HepG2 (cell line): ENCODE measurements at regions not wholly inside any gene's neighbourhood (a gene's known extent, or its start where the extent isn't known, plus 50 kb on each side); places are given as distances from the start of the nearest gene placed in this dataset.

Source experiments
- ATAC-seq: fragments of 200-7000 bp; cut with Tn5 transposase; 3 replicates; pipeline ENCODE4 v1.9.1; 2020; ENCODE audit warnings: mild to moderate bottlenecking, moderate library complexity
- BruUV-seq: library from RNA; stranded (reverse); fragments of 400-500 nt; replicated peaks from 2 replicates; lab custom pipeline; 2021; lab: Mats Ljungman, UMichigan
- CTCF ChIA-PET: fragments of 300-600 bp; formaldehyde crosslinking; extraction: SDS; loops from one replicate; lab custom pipeline; 2021; ENCODE audit warnings: low total read pairs, inconsistent platforms, low intra/inter-chr PET ratio; lab: Yijun Ruan, JAX
- POLR2A ChIA-PET: fragments of 350-600 bp; sonication (Branson Sonifier 250); formaldehyde crosslinking; loops from one replicate; lab custom pipeline; 2020; ENCODE audit warnings: antibody characterized with exemption, inconsistent platforms; lab: Yijun Ruan, JAX
- DNase-seq: peaks from one replicate; pipeline ENCODE4 v3.0.0-alpha.2; 2015; ENCODE audit warnings: low spot score
- FAIRE-seq: peaks from 3 replicates; lab custom pipeline; 2011; peaks lifted over from hg19 to GRCh38; lab: Jason Lieb, UNC
- H2AFZ ChIP-seq: one replicate; pipeline ENCODE4 v1.6.1; 2011; ENCODE audit warnings: low read length, inconsistent platforms
- H3K27ac ChIP-seq: fragments of 300-600 bp; 3 replicates; pipeline ENCODE4 v1.8.0; 2011; ENCODE audit warnings: mixed run types, mild to moderate bottlenecking, mixed read lengths, low read length, inconsistent platforms; ENCODE audit not compliant: insufficient read depth; ENCODE audit errors: extremely low read length
- H3K27me3 ChIP-seq, 2 experiments: fragments of 200-600 bp in 1 of 2; 2 replicates in 1 of 2; 3 replicates in 1 of 2; pipeline versions ENCODE4 v1.6.0 to v1.8.0; 2011; ENCODE audit warnings: low read length in 2 of 2, mild to moderate bottlenecking in 2 of 2, moderate library complexity in 2 of 2, inconsistent platforms in 1 of 2; ENCODE audit not compliant: insufficient read depth in 2 of 2, control insufficient read depth in 1 of 2
- H3K36me3 ChIP-seq, 2 experiments: fragments of 200-600 bp in 1 of 2; replicated peaks in 1 of 2; 2 replicates in 1 of 2; 3 replicates in 1 of 2; pipeline versions ENCODE4 v1.5.1 to v1.8.0; 2011; ENCODE audit warnings: low read length in 2 of 2, inconsistent platforms in 1 of 2; ENCODE audit not compliant: insufficient read depth in 2 of 2, control insufficient read depth in 1 of 2
- H3K4me1 ChIP-seq: 2 replicates; pipeline ENCODE4 v1.5.1; 2012; ENCODE audit warnings: low read length, inconsistent platforms; ENCODE audit not compliant: insufficient read depth
- H3K4me2 ChIP-seq: 2 replicates; pipeline ENCODE4 v1.6.0; 2011; ENCODE audit warnings: low read depth, low read length, inconsistent platforms
- H3K4me3 ChIP-seq, 3 experiments: fragments of 200-600 bp in 1 of 3; sonication (generic), shearing (Covaris generic) in 1 of 3; replicated peaks in 1 of 3; 2 replicates each; pipeline ENCODE4 v1.5.1; 2011 to 2016; ENCODE audit warnings: low read length in 3 of 3, inconsistent platforms in 2 of 3, low read depth in 2 of 3, mild to moderate bottlenecking in 2 of 3, control low read depth in 1 of 3, mixed read lengths in 1 of 3; ENCODE audit not compliant: insufficient read depth in 1 of 3
- H3K79me2 ChIP-seq: one replicate; pipeline ENCODE4 v1.6.1; 2011; ENCODE audit warnings: low read length, inconsistent platforms; ENCODE audit not compliant: insufficient read depth
- H3K9ac ChIP-seq: 2 replicates; pipeline ENCODE4 v1.6.0; 2011; ENCODE audit warnings: mild to moderate bottlenecking, low read depth, low read length, inconsistent platforms; ENCODE audit not compliant: insufficient read depth
- H3K9me3 ChIP-seq: 2 replicates; pipeline ENCODE4 v1.5.1; 2012; ENCODE audit warnings: mild to moderate bottlenecking, low read length
- H4K20me1 ChIP-seq: 2 replicates; pipeline ENCODE4 v1.6.0; 2011; ENCODE audit warnings: inconsistent platforms, mild to moderate bottlenecking, low read length, moderate library complexity; ENCODE audit not compliant: insufficient read depth
- KAT2B ChIP-seq: fragments of 150-350 bp; IDR thresholded peaks from 2 replicates; pipeline ENCODE4 v1.6.1; 2014; ENCODE audit warnings: low read depth, low read length, borderline replicate concordance
- LCORL ChIP-seq, 2 experiments: fragments of 450-650 bp in 1 of 2; sonication (generic) in 1 of 2; formaldehyde crosslinking in 1 of 2; IDR thresholded peaks; 2 replicates each; pipeline versions ENCODE4 v1.5.0 to v1.6.1; 2017 to 2020; ENCODE audit warnings: antibody characterized with exemption in 1 of 2, missing genetic modification reagents in 1 of 2
- NPAS2 ChIP-seq: sonication (generic); formaldehyde crosslinking; IDR thresholded peaks from 2 replicates; pipeline ENCODE4 v1.8.0; 2022; ENCODE audit warnings: mild to moderate bottlenecking, missing genetic modification reagents, borderline replicate concordance
- RBM39 ChIP-seq: fragments of 200-400 bp; formaldehyde crosslinking; IDR thresholded peaks from one replicate; pipeline ENCODE4 v1.6.1; 2018; ENCODE audit warnings: antibody characterized with exemption, mild to moderate bottlenecking, low read depth, low read length; ENCODE audit not compliant: poor library complexity, severe bottlenecking
- ZMYM3 ChIP-seq: sonication (generic); formaldehyde crosslinking; IDR thresholded peaks from 2 replicates; pipeline ENCODE4 v1.5.1; 2020; ENCODE audit warnings: mild to moderate bottlenecking, missing genetic modification reagents
- ZNF263 ChIP-seq: sonication (generic); formaldehyde crosslinking; IDR thresholded peaks from 2 replicates; pipeline ENCODE4 v1.4.0; 2020; ENCODE audit warnings: missing genetic modification reagents
- ZNF652 ChIP-seq: IDR thresholded peaks from 2 replicates; pipeline ENCODE4 v1.6.1; 2016; ENCODE audit warnings: low read depth, borderline replicate concordance
- ZNF883 ChIP-seq: sonication (generic); formaldehyde crosslinking; IDR thresholded peaks from 2 replicates; pipeline ENCODE4 v1.5.1; 2020; ENCODE audit warnings: mild to moderate bottlenecking, missing genetic modification reagents; ENCODE audit errors: not compliant biosample characterization
- WGBS: methylation state at CpG from one replicate; pipeline ENCODE4 v1.1.6; 2017; ENCODE audit warnings: low lambda C conversion rate; 5-methylcytosine and 5-hydroxymethylcytosine counted together
- in situ Hi-C: cut with HindIII; loops from 2 replicates; pipeline ENCODE4 v1.10.0; 2017; ENCODE audit warnings: low pct_unique_long_range_greater_than_20kb; ENCODE audit not compliant: extremely low pct_ligation_motif_present
- intact Hi-C: fragments of 100-400 bp; cut with micrococcal nuclease; formaldehyde crosslinking; loops from one replicate; pipeline ENCODE4 v1.10.0; 2022; ENCODE audit not compliant: unreplicated experiment
- TF ChIP-seq, protein P1 (sequence below), 2 experiments: sonication (generic) in 1 of 2; formaldehyde crosslinking in 1 of 2; IDR thresholded peaks; 2 replicates each; pipeline versions ENCODE4 v1.4.0 to v1.6.1; 2016 to 2020; ENCODE audit warnings: borderline replicate concordance in 1 of 2, low read depth in 1 of 2, mild to moderate bottlenecking in 1 of 2, missing genetic modification reagents in 1 of 2
- TF ChIP-seq, protein P2 (sequence below): IDR thresholded peaks from 2 replicates; pipeline ENCODE4 v1.6.1; 2016; ENCODE audit warnings: missing compliant biosample characterization, missing genetic modification reagents, borderline replicate concordance
- TF ChIP-seq, protein P3 (sequence below): sonication (generic); formaldehyde crosslinking; IDR thresholded peaks from 2 replicates; pipeline ENCODE4 v1.9.0; 2021; ENCODE audit warnings: mild to moderate bottlenecking, missing genetic modification reagents

DNA sequence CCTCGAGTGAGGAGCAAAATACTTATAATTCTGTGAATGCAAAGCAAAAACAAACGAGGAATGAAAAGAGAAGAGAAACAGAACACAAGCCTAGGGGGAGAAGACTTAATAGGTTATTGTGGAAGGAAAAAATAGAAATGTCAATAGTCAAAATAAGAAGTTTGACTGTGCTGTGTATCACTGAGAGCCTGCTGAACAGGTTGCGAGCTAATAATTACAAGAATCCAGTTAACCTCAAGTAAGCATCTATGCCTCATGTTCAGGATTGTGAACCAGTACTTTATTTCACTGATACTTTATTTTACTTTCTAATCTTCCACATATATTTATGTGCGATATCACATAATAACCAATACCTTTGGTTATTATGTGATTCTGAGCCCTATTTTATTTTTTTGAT lies 316.7 kb downstream of the OTUD1 start:
- DNase-seq, result no peak
- in situ Hi-C loops (no loop called here), intact Hi-C loops (no loop called here)
- Histone ChIP-seq H3K27me3 (no peaks in the 10 kb centered on the region), H3K4me1 (no peaks in the 10 kb centered on the region), H3K36me3 (no peaks in the 10 kb centered on the region), H4K20me1 (no peaks in the 10 kb centered on the region), H3K4me2 (no peak overlapping the region), H3K27ac (no peak overlapping the region), H3K79me2 (no peaks in the 10 kb centered on the region), H3K4me3 (no peak overlapping the region), H3K9ac (no peak overlapping the region), H3K9me3 (no peaks in the 10 kb centered on the region), H2AFZ (no peak overlapping the region)
- ChIA-PET POLR2A (no interaction called here), CTCF (no interaction called here)
- 14% methylated on average over 4 of the region's 4 CpGs for WGBS
- ATAC-seq, result no peak
- BruUV-seq, result no TSS peak
- FAIRE-seq, result no peak
- no peak for TF ChIP-seq ZNF883 (CRISPR knock-in tag)
- no peak for TF ChIP-seq LCORL (IDR thresholded peaks at IDR 0.05)
- TF ChIP-seq LCORL (CRISPR knock-in tag; IDR thresholded peaks at IDR 0.05), result no peak
- TF ChIP-seq, protein P1, sequence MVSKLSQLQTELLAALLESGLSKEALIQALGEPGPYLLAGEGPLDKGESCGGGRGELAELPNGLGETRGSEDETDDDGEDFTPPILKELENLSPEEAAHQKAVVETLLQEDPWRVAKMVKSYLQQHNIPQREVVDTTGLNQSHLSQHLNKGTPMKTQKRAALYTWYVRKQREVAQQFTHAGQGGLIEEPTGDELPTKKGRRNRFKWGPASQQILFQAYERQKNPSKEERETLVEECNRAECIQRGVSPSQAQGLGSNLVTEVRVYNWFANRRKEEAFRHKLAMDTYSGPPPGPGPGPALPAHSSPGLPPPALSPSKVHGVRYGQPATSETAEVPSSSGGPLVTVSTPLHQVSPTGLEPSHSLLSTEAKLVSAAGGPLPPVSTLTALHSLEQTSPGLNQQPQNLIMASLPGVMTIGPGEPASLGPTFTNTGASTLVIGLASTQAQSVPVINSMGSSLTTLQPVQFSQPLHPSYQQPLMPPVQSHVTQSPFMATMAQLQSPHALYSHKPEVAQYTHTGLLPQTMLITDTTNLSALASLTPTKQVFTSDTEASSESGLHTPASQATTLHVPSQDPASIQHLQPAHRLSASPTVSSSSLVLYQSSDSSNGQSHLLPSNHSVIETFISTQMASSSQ (IDR thresholded peaks at IDR 0.05; ENCODE audit: low read depth), result no peak
- TF ChIP-seq, protein P1 (CRISPR knock-in tag; IDR thresholded peaks at IDR 0.05; ENCODE audit: borderline replicate concordance), result no peak
- no peak for TF ChIP-seq ZNF263
- TF ChIP-seq, protein P2, sequence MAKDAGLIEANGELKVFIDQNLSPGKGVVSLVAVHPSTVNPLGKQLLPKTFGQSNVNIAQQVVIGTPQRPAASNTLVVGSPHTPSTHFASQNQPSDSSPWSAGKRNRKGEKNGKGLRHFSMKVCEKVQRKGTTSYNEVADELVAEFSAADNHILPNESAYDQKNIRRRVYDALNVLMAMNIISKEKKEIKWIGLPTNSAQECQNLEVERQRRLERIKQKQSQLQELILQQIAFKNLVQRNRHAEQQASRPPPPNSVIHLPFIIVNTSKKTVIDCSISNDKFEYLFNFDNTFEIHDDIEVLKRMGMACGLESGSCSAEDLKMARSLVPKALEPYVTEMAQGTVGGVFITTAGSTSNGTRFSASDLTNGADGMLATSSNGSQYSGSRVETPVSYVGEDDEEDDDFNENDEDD (CRISPR knock-in tag), result no peak
- TF ChIP-seq NPAS2 (CRISPR knock-in tag), result no peak
- TF ChIP-seq, protein P3, sequence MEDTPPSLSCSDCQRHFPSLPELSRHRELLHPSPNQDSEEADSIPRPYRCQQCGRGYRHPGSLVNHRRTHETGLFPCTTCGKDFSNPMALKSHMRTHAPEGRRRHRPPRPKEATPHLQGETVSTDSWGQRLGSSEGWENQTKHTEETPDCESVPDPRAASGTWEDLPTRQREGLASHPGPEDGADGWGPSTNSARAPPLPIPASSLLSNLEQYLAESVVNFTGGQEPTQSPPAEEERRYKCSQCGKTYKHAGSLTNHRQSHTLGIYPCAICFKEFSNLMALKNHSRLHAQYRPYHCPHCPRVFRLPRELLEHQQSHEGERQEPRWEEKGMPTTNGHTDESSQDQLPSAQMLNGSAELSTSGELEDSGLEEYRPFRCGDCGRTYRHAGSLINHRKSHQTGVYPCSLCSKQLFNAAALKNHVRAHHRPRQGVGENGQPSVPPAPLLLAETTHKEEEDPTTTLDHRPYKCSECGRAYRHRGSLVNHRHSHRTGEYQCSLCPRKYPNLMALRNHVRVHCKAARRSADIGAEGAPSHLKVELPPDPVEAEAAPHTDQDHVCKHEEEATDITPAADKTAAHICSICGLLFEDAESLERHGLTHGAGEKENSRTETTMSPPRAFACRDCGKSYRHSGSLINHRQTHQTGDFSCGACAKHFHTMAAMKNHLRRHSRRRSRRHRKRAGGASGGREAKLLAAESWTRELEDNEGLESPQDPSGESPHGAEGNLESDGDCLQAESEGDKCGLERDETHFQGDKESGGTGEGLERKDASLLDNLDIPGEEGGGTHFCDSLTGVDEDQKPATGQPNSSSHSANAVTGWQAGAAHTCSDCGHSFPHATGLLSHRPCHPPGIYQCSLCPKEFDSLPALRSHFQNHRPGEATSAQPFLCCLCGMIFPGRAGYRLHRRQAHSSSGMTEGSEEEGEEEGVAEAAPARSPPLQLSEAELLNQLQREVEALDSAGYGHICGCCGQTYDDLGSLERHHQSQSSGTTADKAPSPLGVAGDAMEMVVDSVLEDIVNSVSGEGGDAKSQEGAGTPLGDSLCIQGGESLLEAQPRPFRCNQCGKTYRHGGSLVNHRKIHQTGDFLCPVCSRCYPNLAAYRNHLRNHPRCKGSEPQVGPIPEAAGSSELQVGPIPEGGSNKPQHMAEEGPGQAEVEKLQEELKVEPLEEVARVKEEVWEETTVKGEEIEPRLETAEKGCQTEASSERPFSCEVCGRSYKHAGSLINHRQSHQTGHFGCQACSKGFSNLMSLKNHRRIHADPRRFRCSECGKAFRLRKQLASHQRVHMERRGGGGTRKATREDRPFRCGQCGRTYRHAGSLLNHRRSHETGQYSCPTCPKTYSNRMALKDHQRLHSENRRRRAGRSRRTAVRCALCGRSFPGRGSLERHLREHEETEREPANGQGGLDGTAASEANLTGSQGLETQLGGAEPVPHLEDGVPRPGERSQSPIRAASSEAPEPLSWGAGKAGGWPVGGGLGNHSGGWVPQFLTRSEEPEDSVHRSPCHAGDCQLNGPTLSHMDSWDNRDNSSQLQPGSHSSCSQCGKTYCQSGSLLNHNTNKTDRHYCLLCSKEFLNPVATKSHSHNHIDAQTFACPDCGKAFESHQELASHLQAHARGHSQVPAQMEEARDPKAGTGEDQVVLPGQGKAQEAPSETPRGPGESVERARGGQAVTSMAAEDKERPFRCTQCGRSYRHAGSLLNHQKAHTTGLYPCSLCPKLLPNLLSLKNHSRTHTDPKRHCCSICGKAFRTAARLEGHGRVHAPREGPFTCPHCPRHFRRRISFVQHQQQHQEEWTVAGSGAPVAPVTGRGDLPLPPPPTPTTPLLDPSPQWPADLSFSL (CRISPR knock-in tag), result no peak
- TF ChIP-seq ZNF652 (CRISPR knock-in tag), result no peak
- no peak for TF ChIP-seq KAT2B
- TF ChIP-seq RBM39, result no peak
- no peak for TF ChIP-seq ZMYM3 (CRISPR knock-in tag)
